ENCODE measurements at regions not wholly inside any gene's neighbourhood (a gene's known extent, or its start where the extent isn't known, plus 50 kb on each side); places are given as distances from the start of the nearest gene placed in this dataset.
"Not testable (repeated sequence)": the region's sequence is repeated elsewhere in the genome, so short reads cannot be mapped to it uniquely, and the experiment has no call there.

GRCh38 chr6:76776876-76777275 lies 686.4 kb downstream of the HTR1B start:
- no peaks in the 10 kb centered on the region for H3K27me3 ChIP-seq (ENCODE audit: control insufficient read depth, insufficient read depth, low read length)
- no peak overlapping the region for H3K4me3 ChIP-seq (ENCODE audit: insufficient read depth, low read depth, low read length)
- no peaks in the 10 kb centered on the region for H3K36me3 ChIP-seq (replicated peaks; ENCODE audit: control insufficient read depth, insufficient read depth, low read length)
- no peak for DNase-seq

DNA sequence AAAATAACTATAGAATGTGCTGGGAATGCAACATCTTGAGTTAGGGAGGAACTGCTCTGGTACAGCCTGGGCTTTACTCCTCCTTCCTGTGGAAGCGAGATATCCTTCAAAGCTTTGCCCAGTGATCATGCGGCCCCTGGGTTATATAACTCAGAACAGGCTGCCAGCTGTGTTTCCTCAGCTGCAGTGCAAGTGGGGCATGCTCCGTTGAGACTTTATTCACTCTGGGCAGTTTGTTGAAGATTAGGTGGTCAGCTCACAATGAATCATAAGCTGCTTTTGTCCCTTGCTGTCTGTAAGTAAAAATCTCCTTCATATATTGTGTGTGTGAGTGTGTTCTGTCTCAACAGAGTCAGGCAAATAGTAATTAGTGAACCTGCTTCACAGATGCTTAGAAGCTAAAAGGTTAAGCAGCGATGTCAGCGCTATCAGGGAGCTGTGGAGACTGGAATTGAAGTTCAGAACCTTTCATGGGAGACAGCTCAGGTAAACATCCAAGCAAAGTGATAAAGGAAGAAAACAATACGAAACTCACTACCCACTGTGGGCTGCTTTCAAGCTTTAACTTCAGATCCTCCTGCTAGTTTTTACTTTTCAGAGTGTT lies 688.4 kb downstream of the HTR1B start:
- no peak for DNase-seq
- Histone ChIP-seq H3K4me3 (ENCODE audit: insufficient read depth, low read depth, low read length) (no peak overlapping the region), H3K27me3 (ENCODE audit: control insufficient read depth, insufficient read depth, low read length) (no peaks in the 10 kb centered on the region), H3K36me3 (replicated peaks; ENCODE audit: control insufficient read depth, insufficient read depth, low read length) (no peaks in the 10 kb centered on the region)

GRCh38 chr6:76772951-76773350 lies 690.3 kb downstream of the HTR1B start:
- Histone ChIP-seq H3K4me3 (ENCODE audit: insufficient read depth, low read depth, low read length) (no peak overlapping the region), H3K36me3 (replicated peaks; ENCODE audit: control insufficient read depth, insufficient read depth, low read length) (no peaks in the 10 kb centered on the region), H3K27me3 (ENCODE audit: control insufficient read depth, insufficient read depth, low read length) (no peaks in the 10 kb centered on the region)
- DNase-seq: no peak

DNA sequence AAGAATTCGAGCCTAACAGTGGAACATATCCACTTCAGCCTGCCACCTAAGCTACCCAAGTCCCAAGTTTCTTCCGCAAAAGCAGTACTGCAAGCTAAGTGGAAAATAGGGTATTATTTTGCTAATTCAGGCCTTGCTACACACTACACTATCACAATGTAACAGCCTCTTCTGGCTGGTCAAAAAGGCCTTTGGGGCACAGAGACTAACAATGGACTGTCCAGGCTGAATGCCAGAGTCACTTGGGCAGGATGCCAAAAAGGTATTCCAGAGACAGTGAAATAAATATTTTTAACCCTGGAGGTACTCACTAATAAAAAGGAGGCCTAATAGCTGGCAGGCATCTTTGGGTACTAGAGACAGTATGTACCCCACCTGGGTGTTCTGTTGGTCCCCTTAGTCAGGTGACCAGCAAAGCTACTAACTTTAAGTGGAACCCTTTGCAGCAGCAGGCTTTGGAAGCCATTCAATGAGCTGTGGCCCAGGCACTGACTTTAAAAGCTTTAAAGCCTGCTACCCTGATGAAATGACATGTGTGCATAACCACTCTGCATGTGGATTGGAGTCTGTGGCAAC lies 692.1 kb downstream of the HTR1B start:
- Histone ChIP-seq H3K27me3 (ENCODE audit: control insufficient read depth, insufficient read depth, low read length) (no peaks in the 10 kb centered on the region), H3K36me3 (replicated peaks; ENCODE audit: control insufficient read depth, insufficient read depth, low read length) (no peaks in the 10 kb centered on the region), H3K4me3 (ENCODE audit: insufficient read depth, low read depth, low read length) (no peak overlapping the region)
- DNase-seq: no peak

GRCh38 chr6:76770281-76770680 lies 693.0 kb downstream of the HTR1B start:
- Histone ChIP-seq H3K4me3 (ENCODE audit: insufficient read depth, low read depth, low read length) (no peak overlapping the region), H3K27me3 (ENCODE audit: control insufficient read depth, insufficient read depth, low read length) (no peaks in the 10 kb centered on the region), H3K36me3 (replicated peaks; ENCODE audit: control insufficient read depth, insufficient read depth, low read length) (no peaks in the 10 kb centered on the region)
- no peak for DNase-seq

GRCh38 chr6:76768556-76768955 lies 694.7 kb downstream of the HTR1B start:
- no peak for DNase-seq
- Histone ChIP-seq H3K4me3 (ENCODE audit: insufficient read depth, low read depth, low read length) (no peak overlapping the region), H3K27me3 (ENCODE audit: control insufficient read depth, insufficient read depth, low read length) (no peaks in the 10 kb centered on the region), H3K36me3 (replicated peaks; ENCODE audit: control insufficient read depth, insufficient read depth, low read length) (no peaks in the 10 kb centered on the region)

DNA sequence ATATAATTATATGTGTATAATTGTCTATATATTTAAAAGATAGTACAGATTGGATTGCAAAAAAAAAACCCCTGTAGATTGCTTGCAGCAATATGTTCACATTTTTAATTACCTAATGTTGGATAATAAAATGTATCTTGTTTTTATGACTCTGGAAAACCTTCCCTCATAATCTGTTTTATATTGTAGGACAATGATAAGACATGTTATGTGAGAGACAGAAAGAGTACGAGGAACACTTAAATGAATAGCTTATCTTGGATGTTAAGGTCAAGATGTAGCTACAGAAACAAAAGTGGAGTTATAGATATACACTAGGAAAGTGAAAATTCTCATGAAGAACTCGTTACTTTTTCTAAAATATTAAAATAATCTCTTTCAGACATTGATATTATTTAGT lies 691.6 kb upstream of the IMPG1 start:
- no peaks in the 10 kb centered on the region for H3K27me3 ChIP-seq (ENCODE audit: control insufficient read depth, insufficient read depth, low read length)

GRCh38 chr6:76752841-76753240 lies 680.4 kb upstream of the IMPG1 start:
- DNase-seq: no peak
- Histone ChIP-seq H3K36me3 (replicated peaks; ENCODE audit: control insufficient read depth, insufficient read depth, low read length) (no peaks in the 10 kb centered on the region), H3K4me3 (ENCODE audit: insufficient read depth, low read depth, low read length) (no peak overlapping the region), H3K27me3 (ENCODE audit: control insufficient read depth, insufficient read depth, low read length) (no peaks in the 10 kb centered on the region)

More for the DNA sequence above, 691.6 kb upstream of the IMPG1 start:
- no peak for DNase-seq
- H3K36me3 ChIP-seq (replicated peaks; ENCODE audit: control insufficient read depth, insufficient read depth, low read length): no peaks in the 10 kb centered on the region
- H3K4me3 ChIP-seq (ENCODE audit: insufficient read depth, low read depth, low read length): no peak overlapping the region

DNA sequence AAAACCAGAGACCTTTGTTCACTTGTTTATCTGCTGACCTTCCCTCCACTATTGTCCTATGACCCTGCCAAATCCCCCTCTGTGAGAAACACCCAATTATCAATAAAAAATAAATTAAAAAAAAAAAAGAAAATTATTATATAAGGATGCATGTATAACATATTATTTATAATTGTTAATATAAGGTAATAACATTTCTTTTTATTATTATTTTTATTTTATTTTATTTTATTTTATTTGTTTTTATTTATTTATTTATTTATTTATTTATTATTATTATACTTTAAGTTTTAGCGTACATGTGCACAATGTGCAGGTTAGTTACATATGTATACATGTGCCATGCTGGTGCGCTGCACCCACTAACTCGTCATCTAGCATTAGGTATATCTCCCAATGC lies 672.9 kb upstream of the IMPG1 start:
- not testable (repeated sequence) for H3K27me3 ChIP-seq (ENCODE audit: control insufficient read depth, insufficient read depth, low read length); H3K36me3 ChIP-seq (replicated peaks; ENCODE audit: control insufficient read depth, insufficient read depth, low read length); DNase-seq; H3K4me3 ChIP-seq (ENCODE audit: insufficient read depth, low read depth, low read length)

DNA sequence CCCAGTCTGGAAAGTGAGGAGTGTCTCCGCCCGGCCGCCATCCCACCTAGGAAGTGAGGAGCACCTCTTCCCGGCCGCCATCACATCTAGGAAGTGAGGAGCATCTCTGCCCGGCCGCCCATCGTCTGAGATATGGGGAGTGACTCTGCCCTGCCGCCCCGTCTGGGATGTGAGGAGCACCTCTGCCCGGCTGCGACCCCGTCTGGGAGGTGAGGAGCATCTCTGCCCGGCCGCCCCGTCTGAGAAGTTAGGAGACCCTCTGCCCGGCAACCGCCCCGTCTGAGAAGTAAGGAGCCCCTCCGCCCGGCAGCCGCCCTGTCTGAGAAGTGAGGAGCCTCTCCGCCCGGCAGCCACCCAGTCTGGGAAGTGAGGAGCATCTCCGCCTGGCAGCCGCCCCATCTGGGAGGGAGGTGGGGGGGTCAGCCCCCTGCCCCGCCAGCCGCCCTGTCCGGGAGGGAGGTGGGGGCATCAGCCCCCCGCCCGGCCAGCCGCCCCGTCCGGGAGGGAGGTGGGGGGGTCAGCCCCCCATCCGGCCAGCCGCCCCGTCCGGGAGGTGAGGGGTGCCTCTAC lies 671.8 kb upstream of the IMPG1 start:
- not testable (repeated sequence) for H3K36me3 ChIP-seq (replicated peaks; ENCODE audit: control insufficient read depth, insufficient read depth, low read length); H3K4me3 ChIP-seq (ENCODE audit: insufficient read depth, low read depth, low read length); H3K27me3 ChIP-seq (ENCODE audit: control insufficient read depth, insufficient read depth, low read length); DNase-seq

DNA sequence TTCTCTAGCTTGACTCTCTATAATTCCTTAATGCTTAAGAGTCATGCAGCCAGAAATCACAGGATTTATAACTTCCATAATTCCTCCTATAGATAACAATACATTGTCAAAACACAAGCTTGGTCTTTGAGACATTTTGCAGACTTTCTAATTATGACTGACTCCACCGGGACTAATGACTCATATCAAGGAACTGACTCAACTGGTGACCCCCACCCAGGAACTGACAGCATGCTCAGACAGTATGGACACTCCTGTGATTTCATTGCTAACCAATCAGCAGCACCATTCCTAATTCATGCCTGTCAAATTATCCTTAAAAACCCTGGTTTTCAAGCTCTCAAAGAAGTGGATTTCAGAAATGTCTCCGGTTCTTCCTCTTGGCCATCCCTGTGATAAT lies 670.5 kb upstream of the IMPG1 start:
- Histone ChIP-seq H3K4me3 (ENCODE audit: insufficient read depth, low read depth, low read length) (no peak overlapping the region), H3K27me3 (ENCODE audit: control insufficient read depth, insufficient read depth, low read length) (no peaks in the 10 kb centered on the region), H3K36me3 (replicated peaks; ENCODE audit: control insufficient read depth, insufficient read depth, low read length) (no peaks in the 10 kb centered on the region)
- DNase-seq: no peak

- no peak for DNase-seq
- Histone ChIP-seq H3K36me3 (replicated peaks; ENCODE audit: control insufficient read depth, insufficient read depth, low read length) (no peaks in the 10 kb centered on the region), H3K27me3 (ENCODE audit: control insufficient read depth, insufficient read depth, low read length) (no peaks in the 10 kb centered on the region), H3K4me3 (ENCODE audit: insufficient read depth, low read depth, low read length) (no peak overlapping the region)
These were observed 647.0 kb upstream of the IMPG1 start for GRCh38 chr6:76719449-76719848.

- Histone ChIP-seq H3K27me3 (ENCODE audit: control insufficient read depth, insufficient read depth, low read length) (no peaks in the 10 kb centered on the region), H3K4me3 (ENCODE audit: insufficient read depth, low read depth, low read length) (no peak overlapping the region), H3K36me3 (replicated peaks; ENCODE audit: control insufficient read depth, insufficient read depth, low read length) (no peaks in the 10 kb centered on the region)
- DNase-seq: no peak
These were observed 636.3 kb upstream of the IMPG1 start for GRCh38 chr6:76708641-76709331.

GRCh38 chr6:76707630-76708029 lies 635.2 kb upstream of the IMPG1 start:
- no peak for DNase-seq
- Histone ChIP-seq H3K36me3 (replicated peaks; ENCODE audit: control insufficient read depth, insufficient read depth, low read length) (no peaks in the 10 kb centered on the region), H3K27me3 (ENCODE audit: control insufficient read depth, insufficient read depth, low read length) (no peaks in the 10 kb centered on the region), H3K4me3 (ENCODE audit: insufficient read depth, low read depth, low read length) (no peak overlapping the region)

GRCh38 chr6:76706631-76707030 lies 634.2 kb upstream of the IMPG1 start:
- Histone ChIP-seq H3K4me3 (ENCODE audit: insufficient read depth, low read depth, low read length) (no peak overlapping the region), H3K27me3 (ENCODE audit: control insufficient read depth, insufficient read depth, low read length) (no peaks in the 10 kb centered on the region), H3K36me3 (replicated peaks; ENCODE audit: control insufficient read depth, insufficient read depth, low read length) (no peaks in the 10 kb centered on the region)
- no peak for DNase-seq

All from H7 (cell line).